Epithelial cell of esophagus (primary cell): ENCODE measurements at regions not wholly inside any gene's neighbourhood (a gene's known extent, or its start where the extent isn't known, plus 50 kb on each side); places are given as distances from the start of the nearest gene placed in this dataset.
A peak's percentile ranks its signal among the peaks of the same experiment; 100 is the strongest.
"Not testable (repeated sequence)": the region's sequence is repeated elsewhere in the genome, so short reads cannot be mapped to it uniquely, and the experiment has no call there.

Experiments
- DNase-seq: peaks from one replicate; pipeline ENCODE4 v3.0.0; 2010; ENCODE audit warnings: low read depth
- H3K4me3 ChIP-seq: 2 replicates; pipeline ENCODE4 v1.5.1; 2011; ENCODE audit warnings: mild to moderate bottlenecking, low read length, control low read depth
- CTCF ChIP-seq: IDR thresholded peaks from 2 replicates; pipeline ENCODE4 v1.5.1; 2011; ENCODE audit warnings: low read depth, mild to moderate bottlenecking, low read length, control low read depth, inconsistent platforms; ENCODE audit not compliant: insufficient read depth; ENCODE audit errors: missing control alignments

GRCh38 chr4:112029771-112030171 lies 115.5 kb upstream of the FAM241A start:
- TF ChIP-seq CTCF, result no peak
- peak; percentile 58 for DNase-seq
- H3K4me3 ChIP-seq, result peak overlapping the region; percentile 27

- peak; percentile 67 for DNase-seq
- TF ChIP-seq CTCF, result peak; percentile 72
These were observed 113.4 kb upstream of the FAM241A start for GRCh38 chr4:112031712-112032328.

DNA sequence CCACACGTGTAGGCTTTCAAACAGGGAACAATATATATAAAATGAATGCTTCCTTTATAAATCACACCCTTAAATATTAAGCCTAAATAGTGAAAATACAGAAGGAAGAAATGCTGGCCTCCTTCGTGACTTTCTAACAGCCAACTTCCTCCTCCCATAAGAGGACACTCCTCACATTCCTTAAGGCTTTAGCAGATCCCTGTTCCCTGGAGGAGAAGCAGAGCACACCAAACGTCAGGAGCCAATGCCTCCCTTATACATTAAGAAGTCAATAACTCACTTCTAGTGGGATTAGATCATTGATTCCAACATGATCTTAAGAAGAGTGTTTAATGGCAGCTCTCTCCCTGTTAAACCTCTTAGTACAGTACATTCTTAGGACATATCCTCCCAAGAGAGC lies 108.4 kb upstream of the FAM241A start:
- no peak overlapping the region for H3K4me3 ChIP-seq
- no peak for DNase-seq
- no peak for TF ChIP-seq CTCF

More at GRCh38 chr4:112031712-112032328, 113.4 kb upstream of the FAM241A start:
- no peak overlapping the region for H3K4me3 ChIP-seq

DNA sequence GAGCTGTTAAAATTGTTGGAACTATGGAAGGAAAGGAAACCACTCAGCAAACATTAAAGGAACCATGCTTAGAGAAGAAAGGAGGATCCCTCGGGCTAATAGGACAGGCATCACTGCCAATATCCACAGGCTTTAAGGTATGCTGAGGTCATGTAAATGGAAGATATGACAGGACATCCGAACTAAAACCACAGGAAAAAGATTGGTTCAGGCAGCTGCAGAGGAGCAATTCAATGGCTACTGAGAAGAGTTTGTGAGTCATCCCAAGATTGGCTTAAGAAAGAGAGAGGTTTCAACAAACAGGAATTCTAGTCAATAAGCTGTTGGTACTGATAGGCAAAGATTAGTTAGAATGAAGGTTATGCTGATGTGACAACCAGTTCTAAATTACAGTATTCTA lies 106.4 kb upstream of the FAM241A start:
- no peak overlapping the region for H3K4me3 ChIP-seq
- peak; percentile 53 for DNase-seq
- no peak for TF ChIP-seq CTCF

GRCh38 chr4:112049119-112049518 lies 96.1 kb upstream of the FAM241A start:
- not testable (repeated sequence) for H3K4me3 ChIP-seq, DNase-seq

DNA sequence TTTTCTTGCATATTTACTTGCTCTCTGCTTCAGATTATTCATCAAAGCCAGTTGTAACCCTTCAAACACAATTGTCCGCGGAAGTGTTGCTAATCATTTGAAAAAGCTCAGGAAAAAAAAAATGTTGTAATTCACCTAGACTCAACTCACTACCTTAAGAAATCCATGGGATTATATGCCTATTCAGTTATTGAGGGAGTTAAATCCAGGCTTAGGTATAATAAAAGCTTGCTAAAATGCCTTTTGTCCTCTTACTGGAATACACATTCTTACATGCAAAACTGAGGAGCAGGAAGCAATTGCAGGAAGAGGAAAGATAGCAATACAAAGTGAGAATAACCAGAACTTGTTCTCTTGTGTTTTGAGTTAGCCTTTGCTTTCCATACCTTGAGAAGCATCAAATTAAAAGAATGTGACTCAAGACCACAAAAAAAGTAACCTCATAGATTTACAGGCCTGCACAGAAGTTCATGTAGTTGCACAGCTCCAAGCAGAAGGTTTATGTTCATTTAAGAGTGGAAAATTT lies 91.4 kb upstream of the FAM241A start:
- no peak for TF ChIP-seq CTCF
- DNase-seq, result no peak
- no peak overlapping the region for H3K4me3 ChIP-seq

- no peak overlapping the region for H3K4me3 ChIP-seq
- no peak for DNase-seq
- no peak for TF ChIP-seq CTCF
These were observed 90.2 kb upstream of the FAM241A start for GRCh38 chr4:112055100-112055499.
